NAMALWA (cell line): ENCODE measurements at regions not wholly inside any gene's neighbourhood (a gene's known extent, or its start where the extent isn't known, plus 50 kb on each side); places are given as distances from the start of the nearest gene placed in this dataset.

Experiments used
- DNase-seq: peaks from one replicate; pipeline ENCODE4 v3.0.0-alpha.2; 2015; ENCODE audit warnings: low spot score

DNA sequence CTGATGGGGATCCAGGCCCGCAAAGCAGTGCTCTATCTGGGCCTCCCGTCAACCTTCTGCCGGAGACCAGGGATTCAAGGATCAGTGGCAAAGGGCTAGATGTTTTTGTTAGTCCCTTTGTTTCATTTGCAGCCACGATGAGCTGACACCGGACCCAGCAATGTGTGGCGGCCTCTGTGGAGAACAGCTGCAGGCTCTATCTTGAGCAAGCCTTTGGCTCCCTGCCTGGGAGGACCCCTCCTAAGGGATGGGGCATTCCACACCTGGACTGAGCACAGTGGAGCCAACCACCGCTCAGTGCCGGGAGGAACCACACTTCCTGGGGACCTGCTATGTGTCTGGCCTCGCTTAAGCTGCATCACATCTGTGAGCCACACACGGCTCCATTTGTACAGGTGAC lies 215.8 kb downstream of the RBFOX3 start:
- DNase-seq, result no peak

GRCh38 chr17:79393358-79394052 lies 217.3 kb downstream of the RBFOX3 start:
- peak; percentile 77 for DNase-seq

DNA sequence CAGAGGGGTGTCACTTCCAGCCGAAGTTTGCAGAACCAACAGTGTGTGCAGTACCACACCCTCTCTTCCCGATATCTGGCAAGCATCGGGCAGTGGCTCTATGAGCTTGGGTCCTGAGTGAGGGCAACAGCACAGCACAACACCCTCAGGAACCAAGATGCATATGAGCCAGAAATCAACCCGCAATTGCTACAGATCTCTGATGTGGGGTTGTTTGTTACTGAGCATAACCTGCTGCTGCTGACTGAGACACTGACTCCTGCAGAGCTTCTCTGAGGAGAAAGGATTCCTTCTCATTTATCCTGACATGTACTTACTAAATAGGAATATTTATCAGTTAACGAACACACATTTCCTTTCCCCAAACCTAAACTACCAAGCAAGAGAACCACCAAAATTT lies 218.3 kb downstream of the RBFOX3 start:
- no peak for DNase-seq

- DNase-seq, result peak; percentile 72
Measured at GRCh38 chr17:79391376-79392233, 219.2 kb downstream of the RBFOX3 start.

DNA sequence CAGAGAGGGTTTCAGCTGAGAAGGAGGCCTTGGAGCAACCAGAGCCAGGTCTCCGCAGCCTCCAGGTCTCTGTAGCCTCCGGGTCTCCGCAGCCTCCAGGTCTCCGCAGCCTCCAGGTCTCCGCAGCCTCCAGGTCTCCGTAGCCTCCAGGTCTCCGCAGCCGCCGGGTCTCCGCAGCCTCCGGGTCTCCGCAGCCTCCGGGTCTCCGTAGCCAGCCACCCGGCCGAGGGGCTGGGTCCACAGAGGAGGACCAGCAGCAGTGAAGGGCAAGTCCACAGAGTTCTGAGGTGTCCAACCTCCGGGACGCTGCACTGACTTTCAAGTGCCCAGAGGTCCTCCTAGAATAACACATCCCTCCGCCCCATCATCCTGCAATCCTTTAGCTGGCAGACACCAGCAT lies 221.0 kb downstream of the RBFOX3 start:
- no peak for DNase-seq

DNA sequence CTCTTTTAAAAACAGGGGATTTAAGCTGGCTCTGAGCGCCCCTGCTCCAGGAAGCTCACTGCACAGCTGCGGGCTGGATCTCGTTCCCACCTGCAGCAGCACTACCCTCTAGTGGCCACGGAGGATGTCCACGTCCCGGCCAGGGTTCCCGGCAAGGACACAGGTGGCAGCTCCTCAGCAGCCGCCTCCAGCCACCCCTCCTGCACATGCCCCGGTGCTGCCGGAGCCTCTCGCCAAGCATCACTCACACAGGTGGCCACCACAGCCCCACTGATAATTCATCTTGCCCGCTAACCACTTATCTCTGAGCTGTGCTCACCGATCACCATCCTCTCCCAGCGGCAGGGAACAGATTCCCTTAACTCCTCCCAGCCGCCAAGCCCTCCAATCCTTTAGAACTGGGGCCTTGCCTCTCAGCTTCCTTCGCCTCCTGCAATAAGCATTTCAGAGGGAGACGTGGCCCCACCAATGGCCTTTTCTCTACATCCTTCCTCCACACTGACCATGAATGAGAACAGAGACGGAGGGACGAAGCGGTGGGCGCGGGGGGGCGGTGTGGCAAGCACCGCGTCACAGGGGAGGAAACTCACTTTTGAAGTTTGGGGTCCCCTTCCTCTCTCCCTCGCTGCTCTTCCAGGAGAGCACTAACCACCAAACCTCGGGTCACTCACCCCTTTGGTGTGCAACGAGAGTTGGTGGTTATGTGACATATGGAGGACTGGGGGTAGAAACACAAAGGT lies 222.1 kb downstream of the RBFOX3 start:
- peak; percentile 62 for DNase-seq

DNA sequence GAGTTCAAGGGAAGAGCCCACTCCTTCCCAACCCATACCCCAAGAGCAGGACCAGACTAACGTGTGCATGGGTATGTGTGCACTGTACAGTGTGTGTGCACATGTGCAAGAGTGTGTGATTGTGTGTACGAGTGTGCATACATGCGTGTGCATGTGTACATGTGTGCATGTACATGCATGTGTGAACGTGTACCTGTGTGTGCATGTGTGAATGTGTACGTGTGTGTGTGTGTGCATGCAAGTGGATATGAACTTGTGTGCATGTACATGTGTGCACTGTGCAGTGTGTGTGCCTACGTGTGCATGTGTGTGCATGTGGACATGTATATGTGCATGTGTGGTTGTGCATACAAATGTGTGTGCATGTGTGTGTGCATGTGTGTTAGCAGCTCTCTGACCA lies 223.1 kb downstream of the RBFOX3 start:
- no peak for DNase-seq

GRCh38 chr17:79385962-79386563 lies 224.8 kb downstream of the RBFOX3 start:
- no peak for DNase-seq

GRCh38 chr17:79382313-79382712 lies 228.5 kb downstream of the RBFOX3 start:
- no peak for DNase-seq

GRCh38 chr17:79379700-79380445 lies 231.0 kb downstream of the RBFOX3 start:
- no peak for DNase-seq

DNA sequence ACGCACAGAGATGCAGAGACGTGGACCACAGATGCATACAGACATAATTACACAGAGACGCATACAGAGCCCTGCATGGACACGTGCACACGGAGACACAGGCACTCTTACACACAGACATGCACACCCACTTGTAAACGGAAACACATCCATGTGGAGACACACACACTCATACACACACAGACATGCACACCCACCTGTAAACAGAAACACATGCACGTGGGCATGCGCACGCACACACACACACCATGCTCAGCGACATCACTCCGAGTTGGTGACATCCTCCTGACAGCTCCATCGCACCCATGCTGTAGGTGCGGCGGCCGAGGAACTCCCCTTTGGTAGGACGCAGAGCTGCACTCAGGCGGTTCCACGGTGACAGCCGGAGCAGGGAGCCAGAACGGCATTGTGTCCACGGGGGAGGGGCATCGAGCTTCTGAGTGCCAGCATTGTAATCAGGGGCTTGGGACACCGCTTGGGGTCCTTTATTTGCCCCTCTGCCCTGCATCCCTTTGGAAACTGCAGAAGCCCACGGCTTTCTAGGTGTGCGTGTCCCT lies 233.5 kb downstream of the RBFOX3 start:
- DNase-seq, result no peak

DNA sequence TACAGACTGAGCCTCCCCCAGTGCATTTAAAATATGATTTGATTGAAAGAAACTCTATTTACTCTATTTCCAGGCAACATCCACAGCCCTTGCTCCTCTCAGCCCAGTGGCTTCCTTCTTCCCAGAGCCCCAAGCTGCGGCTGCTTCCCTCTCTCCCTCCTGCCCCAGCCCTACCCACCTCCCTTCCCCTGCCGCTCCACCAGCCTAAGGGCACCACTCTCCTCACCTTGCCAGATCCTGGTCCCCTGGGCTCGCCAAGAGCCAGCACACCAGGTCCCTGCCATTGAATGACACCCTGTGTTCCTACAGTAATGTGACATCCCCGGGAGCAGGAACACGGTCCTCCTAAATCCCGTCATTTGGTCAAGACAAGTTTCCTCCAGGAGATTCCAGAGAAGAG lies 236.0 kb downstream of the RBFOX3 start:
- DNase-seq, result no peak

GRCh38 chr17:79374087-79374689 lies 236.7 kb downstream of the RBFOX3 start:
- no peak for DNase-seq

- DNase-seq, result no peak
Measured at GRCh38 chr17:79372470-79373238, 238.2 kb downstream of the RBFOX3 start.

- no peak for DNase-seq
Measured at GRCh38 chr17:79371984-79372383, 238.9 kb downstream of the RBFOX3 start.

DNA sequence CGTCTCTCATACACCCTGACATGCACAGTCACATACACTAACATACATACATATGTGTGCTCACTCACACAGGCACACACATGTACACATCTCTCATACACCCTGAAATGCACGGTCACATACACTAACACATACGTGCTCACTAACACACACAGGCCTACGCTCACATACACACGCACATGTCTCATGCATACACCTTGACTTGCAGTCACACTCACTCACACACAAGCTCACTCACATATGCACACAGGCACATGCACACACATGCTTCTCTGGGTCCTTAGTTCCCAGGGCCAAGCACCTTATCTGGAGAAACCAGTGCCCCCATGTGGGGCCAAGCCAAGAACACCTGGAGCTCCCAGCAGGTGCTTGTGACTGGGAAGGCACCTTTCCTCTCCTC lies 240.3 kb downstream of the RBFOX3 start:
- DNase-seq, result no peak

DNA sequence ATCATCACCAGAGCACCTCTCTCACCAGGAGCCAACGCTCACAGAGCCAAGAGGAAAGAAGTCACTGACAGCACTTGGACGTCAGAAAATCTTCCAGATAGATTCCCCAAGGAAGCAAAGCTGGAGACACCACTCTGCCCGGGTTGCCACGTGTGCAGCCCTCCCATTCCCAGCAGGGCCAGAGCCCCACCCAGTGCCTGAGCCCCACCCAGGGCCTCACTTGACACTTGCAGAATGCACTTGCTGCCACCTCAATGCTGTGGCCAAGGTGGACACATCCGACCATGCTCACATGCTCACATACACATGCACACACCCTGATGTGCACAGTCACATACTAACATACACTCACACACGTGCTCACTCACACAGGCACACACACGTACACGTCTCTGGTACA lies 240.7 kb downstream of the RBFOX3 start:
- no peak for DNase-seq

DNA sequence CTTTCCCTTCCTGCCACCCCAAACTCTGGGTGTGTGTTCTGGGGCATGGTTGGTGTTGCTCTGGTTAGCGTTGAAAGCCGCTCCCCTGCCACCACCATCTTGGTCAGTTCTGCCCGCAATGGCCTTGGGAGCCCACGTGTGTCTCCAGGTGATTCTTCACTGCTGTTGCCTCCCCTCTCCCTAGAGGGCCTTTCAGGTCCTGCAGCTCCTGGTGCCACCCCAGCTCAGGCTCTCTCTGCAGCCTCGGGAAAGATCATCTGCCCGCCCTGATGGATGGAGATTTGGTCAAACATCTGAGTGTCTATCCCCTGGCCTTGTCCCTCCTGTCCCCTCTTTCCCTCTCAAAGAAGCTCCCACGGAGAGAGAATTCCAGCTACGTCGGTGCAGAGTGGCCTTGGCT lies 241.3 kb downstream of the RBFOX3 start:
- no peak for DNase-seq

- DNase-seq, result no peak
Measured at GRCh38 chr17:79369001-79369400, 241.8 kb downstream of the RBFOX3 start.

- DNase-seq, result no peak
Measured at GRCh38 chr17:79368521-79368920, 242.3 kb downstream of the RBFOX3 start.
